ENCODE measurements at regions not wholly inside any gene's neighbourhood (a gene's known extent, or its start where the extent isn't known, plus 50 kb on each side); places are given as distances from the start of the nearest gene placed in this dataset.

GRCh38 chr10:4319870-4320367, 506.1 kb upstream of the AKR1E2 start:
- ATAC-seq (no peak), DNase-seq (no peak)
- Mint-ChIP-seq H3K36me3 (ENCODE audit: low read depth) (no peaks in the 10 kb centered on the region), H3K9me3 (no peaks in the 10 kb centered on the region), H3K27me3 (no peaks in the 10 kb centered on the region), H3K27ac (no peak overlapping the region), H3K4me3 (no peak overlapping the region), H3K4me1 (ENCODE audit: low read depth) (no peaks in the 10 kb centered on the region)
- POLR2A ChIA-PET: no interaction called here
- intact Hi-C loops (cut with micrococcal nuclease): no loop called here
- TF ChIP-seq CTCF (IDR thresholded peaks at IDR 0.05): no peak
- CTCF ChIA-PET: no interaction called here

- H3K4me1 Mint-ChIP-seq (ENCODE audit: low read depth): no peaks in the 10 kb centered on the region
- DNase-seq (no peak), ATAC-seq (no peak)
- ChIA-PET POLR2A (no interaction called here), CTCF (no interaction called here)
- no peaks in the 10 kb centered on the region for H3K9me3 Mint-ChIP-seq
- TF ChIP-seq CTCF (IDR thresholded peaks at IDR 0.05): no peak
- peaks cover 3% of the 10 kb centered on the region for H3K27me3 Mint-ChIP-seq
- H3K4me3 Mint-ChIP-seq: no peak overlapping the region
- H3K36me3 Mint-ChIP-seq (ENCODE audit: low read depth): no peaks in the 10 kb centered on the region
- H3K27ac Mint-ChIP-seq: no peak overlapping the region
- intact Hi-C loops (cut with micrococcal nuclease): no loop called here
Observed at GRCh38 chr10:4316161-4316810, 509.7 kb upstream of the AKR1E2 start.

- intact Hi-C loops (cut with micrococcal nuclease): no loop called here
- DNase-seq (no peak), ATAC-seq (no peak)
- peaks cover 6% of the 10 kb centered on the region for H3K27me3 Mint-ChIP-seq
- POLR2A ChIA-PET: no interaction called here
- no peaks in the 10 kb centered on the region for H3K9me3 Mint-ChIP-seq
- H3K4me1 Mint-ChIP-seq (ENCODE audit: low read depth): no peaks in the 10 kb centered on the region
- H3K27ac Mint-ChIP-seq: no peak overlapping the region
- no peak for TF ChIP-seq CTCF (IDR thresholded peaks at IDR 0.05)
- no peak overlapping the region for H3K4me3 Mint-ChIP-seq
- no peaks in the 10 kb centered on the region for H3K36me3 Mint-ChIP-seq (ENCODE audit: low read depth)
- CTCF ChIA-PET: no interaction called here
Observed at GRCh38 chr10:4315551-4315950, 510.5 kb upstream of the AKR1E2 start.

GRCh38 chr10:4313051-4313450, 513.0 kb upstream of the AKR1E2 start:
- Mint-ChIP-seq H3K27me3 (peaks cover 6% of the 10 kb centered on the region), H3K9me3 (no peaks in the 10 kb centered on the region), H3K4me1 (ENCODE audit: low read depth) (no peaks in the 10 kb centered on the region), H3K4me3 (no peak overlapping the region), H3K27ac (no peak overlapping the region), H3K36me3 (ENCODE audit: low read depth) (no peaks in the 10 kb centered on the region)
- DNase-seq (no peak), ATAC-seq (no peak)
- ChIA-PET POLR2A (no interaction called here), CTCF (no interaction called here)
- no peak for TF ChIP-seq CTCF (IDR thresholded peaks at IDR 0.05)
- intact Hi-C loops (cut with micrococcal nuclease): no loop called here

- H3K36me3 Mint-ChIP-seq (ENCODE audit: low read depth): no peaks in the 10 kb centered on the region
- peaks cover 6% of the 10 kb centered on the region for H3K27me3 Mint-ChIP-seq
- no peak overlapping the region for H3K4me3 Mint-ChIP-seq
- H3K4me1 Mint-ChIP-seq (ENCODE audit: low read depth): no peaks in the 10 kb centered on the region
- DNase-seq (no peak), ATAC-seq (no peak)
- POLR2A ChIA-PET: interaction anchor here (0.6 kb wide), 1 partner anchor 148 kb away, joined by 3 read pairs; no protein-coding TSS in a partner anchor
- intact Hi-C loops (cut with micrococcal nuclease): no loop called here
- CTCF ChIA-PET: no interaction called here
- no peak overlapping the region for H3K27ac Mint-ChIP-seq
- H3K9me3 Mint-ChIP-seq: no peaks in the 10 kb centered on the region
- no peak for TF ChIP-seq CTCF (IDR thresholded peaks at IDR 0.05)
Observed at GRCh38 chr10:4312051-4312835, 513.8 kb upstream of the AKR1E2 start.
